HG02571 (cell line): ENCODE measurements at regions not wholly inside any gene's neighbourhood (a gene's known extent, or its start where the extent isn't known, plus 50 kb on each side); places are given as distances from the start of the nearest gene placed in this dataset.
A peak's percentile ranks its signal among the peaks of the same experiment; 100 is the strongest.

ENCODE experiments used
- ATAC-seq: cut with Tn5 transposase; IDR thresholded peaks from one replicate; pipeline ENCODE4 v1.9.1; 2021; ENCODE audit warnings: mild to moderate bottlenecking, moderate library complexity; ENCODE audit not compliant: unreplicated experiment

GRCh38 chr17:27239584-27239983, 54.3 kb upstream of the WSB1 start:
- no peak for ATAC-seq

- no peak for ATAC-seq
Measured at GRCh38 chr17:27240086-27240801, 53.7 kb upstream of the WSB1 start.

GRCh38 chr17:27240802-27241155, 53.1 kb upstream of the WSB1 start:
- no peak for ATAC-seq

- peak; percentile 49 for ATAC-seq
Measured at GRCh38 chr17:27241346-27241946, 52.5 kb upstream of the WSB1 start.

- ATAC-seq = no peak
Measured at GRCh38 chr17:27242951-27243350, 51.0 kb upstream of the WSB1 start.

- ATAC-seq = no peak
Measured at GRCh38 chr17:27244011-27244410, 49.9 kb upstream of the WSB1 start.
